ENCODE measurements at regions not wholly inside any gene's neighbourhood (a gene's known extent, or its start where the extent isn't known, plus 50 kb on each side); places are given as distances from the start of the nearest gene placed in this dataset.

- no peak for TF ChIP-seq SAP30 (IDR thresholded peaks at IDR 0.05; ENCODE audit: insufficient read depth, insufficient replicate concordance, low read length)
- TF ChIP-seq BCL11A (IDR thresholded peaks at IDR 0.05; ENCODE audit: low read depth in 2 of 2, low read length in 2 of 2) = no peak
These were observed 171.2 kb upstream of the TSHZ2 start (continued) for GRCh38 chr20:52800734-52801627.

Measured in H1 (cell line).